ENCODE measurements at regions not wholly inside any gene's neighbourhood (a gene's known extent, or its start where the extent isn't known, plus 50 kb on each side); places are given as distances from the start of the nearest gene placed in this dataset.

- H3K27me3 ChIP-seq (ENCODE audit: control insufficient read depth, insufficient read depth, low read length): no peaks in the 10 kb centered on the region
- no peak overlapping the region for H3K27ac ChIP-seq (ENCODE audit: low read depth, low read length)
- H3K4me1 ChIP-seq (ENCODE audit: control insufficient read depth, insufficient read depth, low read length): peaks cover 5% of the 10 kb centered on the region; the same call in 1 of the 2 replicates
- no peak overlapping the region for H3K9ac ChIP-seq (ENCODE audit: low read depth, low read length)
- H3K9me3 ChIP-seq (ENCODE audit: control insufficient read depth, insufficient read depth, low read length): 0 out of 2 replicates have a peak, but pooled peaks cover 4% of the 10 kb centered on the region
- H3K36me3 ChIP-seq (ENCODE audit: control insufficient read depth, insufficient read depth, low read length): no peaks in the 10 kb centered on the region
- H3K4me3 ChIP-seq (ENCODE audit: low read depth, low read length): no peak overlapping the region
Measured at GRCh38 chr9:80796632-80797031, 892.7 kb downstream of the TLE1 start.

- H3K9ac ChIP-seq (ENCODE audit: low read depth, low read length): no peak overlapping the region
- H3K36me3 ChIP-seq (ENCODE audit: control insufficient read depth, insufficient read depth, low read length): no peaks in the 10 kb centered on the region
- no peaks in the 10 kb centered on the region for H3K27me3 ChIP-seq (ENCODE audit: control insufficient read depth, insufficient read depth, low read length)
- no peaks in the 10 kb centered on the region for H3K9me3 ChIP-seq (ENCODE audit: control insufficient read depth, insufficient read depth, low read length)
- peaks cover 5% of the 10 kb centered on the region; the same call in 1 of the 2 replicates for H3K4me1 ChIP-seq (ENCODE audit: control insufficient read depth, insufficient read depth, low read length)
- H3K27ac ChIP-seq (ENCODE audit: low read depth, low read length): no peak overlapping the region
- no peak overlapping the region for H3K4me3 ChIP-seq (ENCODE audit: low read depth, low read length)
Measured at GRCh38 chr9:80794197-80794596, 895.1 kb downstream of the TLE1 start.

- Histone ChIP-seq H3K27ac (ENCODE audit: low read depth, low read length) (no peak overlapping the region), H3K4me1 (ENCODE audit: control insufficient read depth, insufficient read depth, low read length) (peaks cover 3% of the 10 kb centered on the region; the same call in 1 of the 2 replicates), H3K9me3 (ENCODE audit: control insufficient read depth, insufficient read depth, low read length) (no peaks in the 10 kb centered on the region), H3K36me3 (ENCODE audit: control insufficient read depth, insufficient read depth, low read length) (no peaks in the 10 kb centered on the region), H3K4me3 (ENCODE audit: low read depth, low read length) (no peak overlapping the region), H3K27me3 (ENCODE audit: control insufficient read depth, insufficient read depth, low read length) (no peaks in the 10 kb centered on the region), H3K9ac (ENCODE audit: low read depth, low read length) (no peak overlapping the region)
Measured at GRCh38 chr9:80793706-80794105, 895.6 kb downstream of the TLE1 start.

- no peak overlapping the region for H3K27ac ChIP-seq (ENCODE audit: low read depth, low read length)
- H3K9me3 ChIP-seq (ENCODE audit: control insufficient read depth, insufficient read depth, low read length): no peaks in the 10 kb centered on the region
Measured at GRCh38 chr9:80792726-80793125, 896.6 kb downstream of the TLE1 start.

GRCh38 chr9:80791836-80792235 lies 897.5 kb downstream of the TLE1 start:
- no peaks in the 10 kb centered on the region for H3K27me3 ChIP-seq (ENCODE audit: control insufficient read depth, insufficient read depth, low read length)
- H3K9me3 ChIP-seq (ENCODE audit: control insufficient read depth, insufficient read depth, low read length): no peaks in the 10 kb centered on the region
- no peaks in the 10 kb centered on the region for H3K4me1 ChIP-seq (ENCODE audit: control insufficient read depth, insufficient read depth, low read length)
- no peak overlapping the region for H3K27ac ChIP-seq (ENCODE audit: low read depth, low read length)
- no peaks in the 10 kb centered on the region for H3K36me3 ChIP-seq (ENCODE audit: control insufficient read depth, insufficient read depth, low read length)
- no peak overlapping the region for H3K4me3 ChIP-seq (ENCODE audit: low read depth, low read length)
- H3K9ac ChIP-seq (ENCODE audit: low read depth, low read length): no peak overlapping the region

More at GRCh38 chr9:80792726-80793125, 896.6 kb downstream of the TLE1 start:
- Histone ChIP-seq H3K36me3 (ENCODE audit: control insufficient read depth, insufficient read depth, low read length) (no peaks in the 10 kb centered on the region), H3K9ac (ENCODE audit: low read depth, low read length) (no peak overlapping the region), H3K4me1 (ENCODE audit: control insufficient read depth, insufficient read depth, low read length) (no peaks in the 10 kb centered on the region), H3K27me3 (ENCODE audit: control insufficient read depth, insufficient read depth, low read length) (no peaks in the 10 kb centered on the region), H3K4me3 (ENCODE audit: low read depth, low read length) (no peak overlapping the region)

GRCh38 chr9:80790764-80791163 lies 898.6 kb downstream of the TLE1 start:
- Histone ChIP-seq H3K4me3 (ENCODE audit: low read depth, low read length) (no peak overlapping the region), H3K36me3 (ENCODE audit: control insufficient read depth, insufficient read depth, low read length) (no peaks in the 10 kb centered on the region), H3K9ac (ENCODE audit: low read depth, low read length) (no peak overlapping the region), H3K27me3 (ENCODE audit: control insufficient read depth, insufficient read depth, low read length) (no peaks in the 10 kb centered on the region), H3K27ac (ENCODE audit: low read depth, low read length) (no peak overlapping the region), H3K9me3 (ENCODE audit: control insufficient read depth, insufficient read depth, low read length) (no peaks in the 10 kb centered on the region), H3K4me1 (ENCODE audit: control insufficient read depth, insufficient read depth, low read length) (no peaks in the 10 kb centered on the region)

- H3K36me3 ChIP-seq (ENCODE audit: control insufficient read depth, insufficient read depth, low read length): no peaks in the 10 kb centered on the region
- H3K27ac ChIP-seq (ENCODE audit: low read depth, low read length): no peak overlapping the region
- no peaks in the 10 kb centered on the region for H3K27me3 ChIP-seq (ENCODE audit: control insufficient read depth, insufficient read depth, low read length)
- no peaks in the 10 kb centered on the region for H3K4me1 ChIP-seq (ENCODE audit: control insufficient read depth, insufficient read depth, low read length)
- H3K9me3 ChIP-seq (ENCODE audit: control insufficient read depth, insufficient read depth, low read length): no peaks in the 10 kb centered on the region
- no peak overlapping the region for H3K9ac ChIP-seq (ENCODE audit: low read depth, low read length)
- H3K4me3 ChIP-seq (ENCODE audit: low read depth, low read length): no peak overlapping the region
Measured at GRCh38 chr9:80789831-80790230, 899.5 kb downstream of the TLE1 start.

GRCh38 chr9:80787636-80788035 lies 901.7 kb downstream of the TLE1 start:
- Histone ChIP-seq H3K27ac (ENCODE audit: low read depth, low read length) (no peak overlapping the region), H3K9ac (ENCODE audit: low read depth, low read length) (no peak overlapping the region), H3K27me3 (ENCODE audit: control insufficient read depth, insufficient read depth, low read length) (no peaks in the 10 kb centered on the region), H3K4me1 (ENCODE audit: control insufficient read depth, insufficient read depth, low read length) (no peaks in the 10 kb centered on the region), H3K36me3 (ENCODE audit: control insufficient read depth, insufficient read depth, low read length) (no peaks in the 10 kb centered on the region), H3K9me3 (ENCODE audit: control insufficient read depth, insufficient read depth, low read length) (no peaks in the 10 kb centered on the region), H3K4me3 (ENCODE audit: low read depth, low read length) (no peak overlapping the region)

- Histone ChIP-seq H3K4me3 (ENCODE audit: low read depth, low read length) (no peak overlapping the region), H3K9ac (ENCODE audit: low read depth, low read length) (no peak overlapping the region), H3K4me1 (ENCODE audit: control insufficient read depth, insufficient read depth, low read length) (no peaks in the 10 kb centered on the region), H3K27me3 (ENCODE audit: control insufficient read depth, insufficient read depth, low read length) (no peaks in the 10 kb centered on the region), H3K36me3 (ENCODE audit: control insufficient read depth, insufficient read depth, low read length) (no peaks in the 10 kb centered on the region), H3K27ac (ENCODE audit: low read depth, low read length) (no peak overlapping the region), H3K9me3 (ENCODE audit: control insufficient read depth, insufficient read depth, low read length) (no peaks in the 10 kb centered on the region)
Measured at GRCh38 chr9:80784647-80785046, 904.7 kb downstream of the TLE1 start.

- H3K36me3 ChIP-seq (ENCODE audit: control insufficient read depth, insufficient read depth, low read length): no peaks in the 10 kb centered on the region
- no peaks in the 10 kb centered on the region for H3K9me3 ChIP-seq (ENCODE audit: control insufficient read depth, insufficient read depth, low read length)
- H3K27ac ChIP-seq (ENCODE audit: low read depth, low read length): no peak overlapping the region
- no peak overlapping the region for H3K4me3 ChIP-seq (ENCODE audit: low read depth, low read length)
- H3K27me3 ChIP-seq (ENCODE audit: control insufficient read depth, insufficient read depth, low read length): no peaks in the 10 kb centered on the region
- H3K4me1 ChIP-seq (ENCODE audit: control insufficient read depth, insufficient read depth, low read length): no peaks in the 10 kb centered on the region
- no peak overlapping the region for H3K9ac ChIP-seq (ENCODE audit: low read depth, low read length)
Measured at GRCh38 chr9:80775971-80776370, 913.4 kb downstream of the TLE1 start.

GRCh38 chr9:80775530-80775929 lies 913.8 kb downstream of the TLE1 start:
- H3K27ac ChIP-seq (ENCODE audit: low read depth, low read length): no peak overlapping the region
- H3K9me3 ChIP-seq (ENCODE audit: control insufficient read depth, insufficient read depth, low read length): no peaks in the 10 kb centered on the region
- H3K9ac ChIP-seq (ENCODE audit: low read depth, low read length): no peak overlapping the region
- H3K4me3 ChIP-seq (ENCODE audit: low read depth, low read length): no peak overlapping the region
- H3K4me1 ChIP-seq (ENCODE audit: control insufficient read depth, insufficient read depth, low read length): no peaks in the 10 kb centered on the region
- no peaks in the 10 kb centered on the region for H3K36me3 ChIP-seq (ENCODE audit: control insufficient read depth, insufficient read depth, low read length)
- H3K27me3 ChIP-seq (ENCODE audit: control insufficient read depth, insufficient read depth, low read length): no peaks in the 10 kb centered on the region
